HEK293T (cell line): ENCODE measurements at regions not wholly inside any gene's neighbourhood (a gene's known extent, or its start where the extent isn't known, plus 50 kb on each side); places are given as distances from the start of the nearest gene placed in this dataset.
"Not testable (repeated sequence)": the region's sequence is repeated elsewhere in the genome, so short reads cannot be mapped to it uniquely, and the experiment has no call there.

Experiments
- CTCF ChIA-PET: fragments of 350-600 bp; formaldehyde crosslinking; extraction: SDS; loops from one replicate; lab custom pipeline; 2021; ENCODE audit warnings: antibody characterized with exemption, inconsistent platforms; lab: Yijun Ruan, JAX
- POLR2A ChIA-PET: fragments of 350-600 bp; formaldehyde crosslinking; extraction: SDS; loops from one replicate; lab custom pipeline; 2020; ENCODE audit warnings: antibody characterized with exemption, inconsistent platforms; lab: Yijun Ruan, JAX
- DNase-seq: peaks from one replicate; pipeline ENCODE4 v3.0.0; 2012; ENCODE audit warnings: mixed read lengths; ENCODE audit errors: extremely low spot score
- ARNT ChIP-seq: fragments of 450-650 bp; IDR thresholded peaks from 2 replicates; pipeline ENCODE4 v1.6.1; 2017; ENCODE audit warnings: mild to moderate bottlenecking
- BHLHE40 ChIP-seq: fragments of 450-650 bp; IDR thresholded peaks from 2 replicates; pipeline ENCODE4 v1.6.1; 2016; ENCODE audit warnings: mild to moderate bottlenecking, moderate library complexity, borderline replicate concordance
- CTBP1 ChIP-seq: fragments of 450-650 bp; IDR thresholded peaks from 2 replicates; pipeline ENCODE4 v1.6.1; 2016; ENCODE audit warnings: borderline replicate concordance
- ELF4 ChIP-seq: fragments of 450-650 bp; IDR thresholded peaks from 2 replicates; pipeline ENCODE4 v1.6.1; 2017; ENCODE audit warnings: antibody characterized with exemption
- FOXA1 ChIP-seq: fragments of 450-650 bp; IDR thresholded peaks from 2 replicates; pipeline ENCODE4 v1.6.1; 2016; ENCODE audit warnings: mild to moderate bottlenecking
- FOXK2 ChIP-seq: fragments of 450-650 bp; IDR thresholded peaks from 2 replicates; pipeline ENCODE4 v1.6.1; 2016; ENCODE audit warnings: mild to moderate bottlenecking
- FOXM1 ChIP-seq: fragments of 450-650 bp; IDR thresholded peaks from 2 replicates; pipeline ENCODE4 v1.6.1; 2017; ENCODE audit warnings: mild to moderate bottlenecking, borderline replicate concordance
- HDGF ChIP-seq: fragments of 450-650 bp; IDR thresholded peaks from 2 replicates; pipeline ENCODE4 v1.6.1; 2017; ENCODE audit warnings: antibody characterized with exemption, borderline replicate concordance
- L3MBTL2 ChIP-seq: fragments of 450-650 bp; conservative IDR thresholded peaks from 2 replicates; pipeline ENCODE4 v1.6.1; 2016; ENCODE audit warnings: mild to moderate bottlenecking
- LEF1 ChIP-seq: fragments of 450-650 bp; IDR thresholded peaks from 2 replicates; pipeline ENCODE4 v1.6.1; 2017; ENCODE audit warnings: mild to moderate bottlenecking, borderline replicate concordance
- NFRKB ChIP-seq: fragments of 450-650 bp; IDR thresholded peaks from 2 replicates; pipeline ENCODE4 v1.6.1; 2016; ENCODE audit warnings: mild to moderate bottlenecking, moderate library complexity
- SP1 ChIP-seq: fragments of 450-650 bp; IDR thresholded peaks from 2 replicates; pipeline ENCODE4 v1.6.1; 2017
- SUZ12 ChIP-seq: fragments of 450-650 bp; IDR thresholded peaks from 2 replicates; pipeline ENCODE4 v1.6.1; 2016; ENCODE audit warnings: mild to moderate bottlenecking
- TARDBP ChIP-seq: fragments of 450-650 bp; IDR thresholded peaks from 2 replicates; pipeline ENCODE4 v1.6.1; 2016
- ZNF384 ChIP-seq: fragments of 450-650 bp; IDR thresholded peaks from 2 replicates; pipeline ENCODE4 v1.6.1; 2016
- TF ChIP-seq, protein P1 (sequence below): fragments of 450-650 bp; IDR thresholded peaks from 2 replicates; pipeline ENCODE4 v1.6.1; 2016

DNA sequence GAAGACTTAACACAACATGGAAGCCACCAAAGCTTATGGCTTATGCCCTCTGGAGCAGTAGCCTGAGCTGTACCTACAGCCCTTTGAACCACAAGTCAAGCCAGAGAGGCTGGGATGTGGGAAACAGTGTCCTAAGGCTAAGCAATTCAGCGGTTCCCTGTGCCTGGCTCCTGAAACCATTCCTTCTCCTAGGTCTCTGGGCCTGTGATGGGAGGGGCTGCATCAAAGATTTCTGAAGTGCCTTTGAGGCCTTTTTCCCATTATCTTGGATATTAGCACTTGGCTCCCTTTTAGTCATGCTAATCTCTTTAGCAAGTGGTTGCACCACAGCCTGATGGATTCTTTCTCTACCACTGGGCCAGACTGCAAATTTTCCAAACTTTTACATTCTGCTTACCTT lies 140.5 kb upstream of the NUDT10 start:
- TF ChIP-seq SP1 (no peak), HDGF (no peak), BHLHE40 (no peak)
- ChIA-PET POLR2A (no interaction called here), CTCF (no interaction called here)
- DNase-seq, result no peak

DNA sequence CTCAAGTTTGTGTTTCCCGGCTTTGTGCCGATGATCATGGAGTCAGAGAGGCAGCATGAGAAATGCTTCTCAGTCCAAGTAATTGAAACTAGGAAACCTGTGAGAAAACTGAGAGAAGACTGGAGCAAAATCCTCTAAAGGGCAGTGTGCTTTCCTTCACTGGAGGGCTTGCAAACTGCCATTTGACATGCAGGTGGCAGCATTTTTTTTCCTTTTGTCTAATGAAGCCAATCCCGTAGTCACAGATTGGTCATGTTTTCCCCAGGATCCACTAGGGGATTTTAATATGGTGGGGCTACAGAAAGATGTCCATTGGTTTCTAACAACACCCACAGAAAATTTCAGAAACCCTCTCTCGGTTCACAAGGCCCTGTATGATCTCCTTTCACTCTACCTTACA lies 117.4 kb upstream of the NUDT10 start:
- CTCF ChIA-PET, result no interaction called here
- no peak for TF ChIP-seq ARNT
- TF ChIP-seq FOXA1, result no peak
- no peak for TF ChIP-seq CTBP1
- no peak for TF ChIP-seq FOXK2
- TF ChIP-seq HDGF, result no peak
- no peak for TF ChIP-seq SP1
- no peak for TF ChIP-seq NFRKB
- TF ChIP-seq TARDBP, result no peak
- no peak for TF ChIP-seq ELF4
- TF ChIP-seq L3MBTL2, result no peak
- TF ChIP-seq LEF1, result no peak
- no peak for TF ChIP-seq FOXM1
- no peak for TF ChIP-seq ZNF384
- TF ChIP-seq BHLHE40, result no peak
- TF ChIP-seq, protein P1, sequence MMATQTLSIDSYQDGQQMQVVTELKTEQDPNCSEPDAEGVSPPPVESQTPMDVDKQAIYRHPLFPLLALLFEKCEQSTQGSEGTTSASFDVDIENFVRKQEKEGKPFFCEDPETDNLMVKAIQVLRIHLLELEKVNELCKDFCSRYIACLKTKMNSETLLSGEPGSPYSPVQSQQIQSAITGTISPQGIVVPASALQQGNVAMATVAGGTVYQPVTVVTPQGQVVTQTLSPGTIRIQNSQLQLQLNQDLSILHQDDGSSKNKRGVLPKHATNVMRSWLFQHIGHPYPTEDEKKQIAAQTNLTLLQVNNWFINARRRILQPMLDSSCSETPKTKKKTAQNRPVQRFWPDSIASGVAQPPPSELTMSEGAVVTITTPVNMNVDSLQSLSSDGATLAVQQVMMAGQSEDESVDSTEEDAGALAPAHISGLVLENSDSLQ, result no peak
- no peak for TF ChIP-seq SUZ12
- POLR2A ChIA-PET, result no interaction called here
- peak; percentile 16 for DNase-seq

DNA sequence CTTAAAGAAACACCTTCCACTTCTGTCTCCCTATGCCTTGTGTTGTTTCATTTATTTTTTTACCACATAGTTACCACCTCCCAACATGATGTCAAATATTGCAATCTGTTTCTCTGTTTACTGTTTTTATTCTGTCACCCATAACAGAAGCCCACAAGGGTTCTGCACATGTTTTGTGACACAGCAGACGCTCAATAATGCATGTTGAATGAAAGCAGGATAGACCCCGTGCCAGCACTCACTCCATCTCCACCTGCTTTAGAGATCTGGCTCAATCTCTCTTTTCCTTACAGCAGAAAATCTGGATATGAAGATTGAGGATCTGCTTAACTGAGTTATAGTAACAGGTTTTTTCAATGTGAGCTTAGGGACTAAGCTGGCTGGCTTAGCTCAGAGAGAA lies 116.8 kb upstream of the NUDT10 start:
- DNase-seq, result no peak
- ChIA-PET CTCF (no interaction called here), POLR2A (no interaction called here)
- TF ChIP-seq CTBP1, result no peak

DNA sequence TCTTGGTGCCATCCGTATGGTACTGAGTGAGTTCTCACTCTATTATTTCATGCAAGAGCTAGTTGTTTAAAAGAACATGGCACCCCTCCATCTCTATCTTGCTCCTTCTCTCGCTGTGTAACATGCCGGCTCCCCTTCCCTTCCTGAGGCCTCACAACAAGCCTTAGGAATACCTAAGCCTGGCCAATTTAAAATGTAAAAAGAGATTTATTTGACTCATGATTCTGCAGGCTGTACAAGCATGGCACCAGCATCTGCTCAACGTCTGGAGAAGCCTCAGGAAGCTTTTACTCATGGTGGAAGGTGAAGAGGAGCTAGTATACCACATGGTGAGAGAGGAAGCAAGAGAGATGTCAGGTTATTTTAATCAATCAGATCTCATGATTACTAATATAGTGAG lies 90.4 kb upstream of the NUDT10 start:
- CTCF ChIA-PET, result no interaction called here
- DNase-seq, result no peak
- POLR2A ChIA-PET, result no interaction called here
- TF ChIP-seq BHLHE40 (no peak), ZNF384 (no peak), TARDBP (no peak), SUZ12 (no peak), FOXK2 (no peak), HDGF (no peak), ELF4 (no peak), SP1 (no peak), L3MBTL2 (no peak), CTBP1 (no peak), FOXM1 (no peak)
- TF ChIP-seq, protein P1, result no peak

DNA sequence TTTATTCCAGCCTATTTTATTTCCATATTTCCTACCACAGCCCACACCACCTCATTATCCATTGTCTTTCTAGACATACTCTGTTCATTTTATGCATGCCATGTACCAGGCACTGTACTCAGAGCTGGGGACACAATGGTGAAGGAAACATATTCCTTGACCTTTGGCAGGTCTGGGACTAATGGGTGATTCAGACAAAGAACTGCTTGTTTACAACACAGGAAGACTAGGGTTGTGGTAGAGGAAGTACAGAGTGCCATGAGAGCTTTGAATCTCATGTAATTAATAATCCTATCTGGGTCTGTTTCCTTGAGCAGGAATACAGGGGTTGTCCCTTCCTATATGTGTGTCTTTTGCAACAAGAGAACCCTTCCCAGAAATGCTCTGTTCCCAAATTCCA lies 75.1 kb upstream of the NUDT10 start:
- ChIA-PET CTCF (no interaction called here), POLR2A (no interaction called here)
- no peak for DNase-seq
- no peak for TF ChIP-seq ARNT
- TF ChIP-seq HDGF, result no peak

DNA sequence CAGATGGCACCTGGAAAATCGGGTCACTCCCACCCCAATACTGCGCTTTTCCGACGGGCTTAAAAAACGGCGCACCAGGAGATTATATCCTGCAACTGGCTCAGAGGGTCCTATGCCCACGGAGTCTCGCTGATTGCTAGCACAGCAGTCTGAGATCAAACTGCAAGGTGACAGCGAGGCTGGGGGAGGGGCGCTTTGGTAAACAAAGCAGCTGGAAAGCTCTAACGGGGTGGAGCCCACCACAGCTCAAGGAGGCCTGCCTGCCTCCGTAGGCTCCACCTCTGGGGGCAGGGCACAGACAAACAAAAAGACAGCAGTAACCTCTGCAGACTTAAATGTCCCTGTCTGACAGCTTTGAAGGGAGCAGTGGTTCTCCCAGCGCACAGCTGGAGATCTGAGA lies 70.4 kb upstream of the NUDT10 start:
- CTCF ChIA-PET, POLR2A ChIA-PET, DNase-seq: not testable (repeated sequence)

DNA sequence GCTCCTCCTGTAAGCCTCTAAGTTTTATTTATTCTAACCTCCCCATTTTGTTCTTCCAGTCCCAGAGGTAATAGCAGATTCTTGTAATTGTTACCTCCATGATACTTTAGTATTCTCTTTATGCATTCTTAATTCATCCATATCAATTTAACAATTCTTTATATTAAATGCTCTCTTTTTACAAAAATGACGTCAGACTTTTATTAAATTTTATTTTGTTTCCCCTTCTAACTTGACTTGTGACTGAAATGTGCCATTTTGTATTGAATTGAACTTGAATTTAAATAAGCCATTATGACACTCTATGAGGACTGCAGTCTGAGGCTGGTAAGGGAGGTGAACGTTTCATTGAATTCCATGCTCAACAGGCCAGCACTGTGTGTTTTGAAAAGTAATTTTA lies 60.0 kb upstream of the NUDT10 start:
- POLR2A ChIA-PET, result no interaction called here
- CTCF ChIA-PET, result no interaction called here
- TF ChIP-seq ELF4 (no peak), ZNF384 (no peak), LEF1 (no peak), BHLHE40 (no peak), SP1 (no peak), FOXM1 (no peak), NFRKB (no peak), HDGF (no peak), CTBP1 (no peak), SUZ12 (no peak)
- TF ChIP-seq, protein P1, result no peak
- DNase-seq, result no peak

DNA sequence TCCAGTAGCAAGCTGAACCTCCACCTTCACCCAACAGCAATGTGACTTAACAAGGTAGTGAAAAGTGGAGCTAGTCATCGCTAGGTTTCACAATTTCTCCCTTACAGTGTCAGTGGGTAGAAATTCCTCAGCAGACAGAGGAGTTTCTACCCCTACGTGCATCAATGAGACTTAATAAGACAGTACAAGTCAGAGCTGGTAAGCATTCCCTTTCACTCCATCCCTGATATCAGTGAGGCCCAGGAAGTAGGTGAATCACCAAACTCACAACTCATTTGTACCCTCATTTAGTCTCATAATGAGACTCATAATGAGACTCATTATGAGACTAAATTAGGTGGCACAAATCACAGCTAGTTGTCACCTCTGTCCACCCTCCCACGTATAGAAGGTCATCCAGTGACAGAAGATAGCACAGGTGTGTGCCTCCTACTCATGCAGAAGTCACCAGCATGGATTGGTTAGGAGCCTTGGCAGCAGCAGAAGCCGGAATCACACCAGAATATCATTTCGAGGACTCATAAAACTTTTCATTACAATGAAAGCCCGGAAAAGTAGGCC lies 50.8 kb upstream of the NUDT10 start:
- TF ChIP-seq SUZ12 (no peak), ARNT (no peak), ELF4 (no peak), ZNF384 (no peak), FOXA1 (no peak), CTBP1 (no peak), SP1 (no peak), BHLHE40 (no peak), LEF1 (no peak), TARDBP (no peak), FOXM1 (no peak), L3MBTL2 (no peak), NFRKB (no peak), FOXK2 (no peak), HDGF (no peak)
- TF ChIP-seq, protein P1, result no peak
- ChIA-PET CTCF (no interaction called here), POLR2A (no interaction called here)
- DNase-seq, result no peak
